IMR-90 (cell line): ENCODE measurements at regions not wholly inside any gene's neighbourhood (a gene's known extent, or its start where the extent isn't known, plus 50 kb on each side); places are given as distances from the start of the nearest gene placed in this dataset.

ENCODE experiments used
- ATAC-seq: fragments of 200-7000 bp; cut with Tn5 transposase; 2 replicates; pipeline ENCODE4 v1.9.1; 2020; ENCODE audit warnings: low read depth, mild to moderate bottlenecking, moderate library complexity
- BruUV-seq: library from RNA; stranded (reverse); fragments of 400-500 nt; replicated peaks from 2 replicates; lab custom pipeline; 2021; lab: Mats Ljungman, UMichigan
- CTCF ChIA-PET: fragments of 300-600 bp; formaldehyde crosslinking; extraction: SDS; loops from one replicate; lab custom pipeline; 2021; ENCODE audit warnings: antibody characterized with exemption; lab: Yijun Ruan, JAX
- POLR2A ChIA-PET: fragments of 300-600 bp; sonication (Branson Sonifier 250); formaldehyde crosslinking; loops from one replicate; lab custom pipeline; 2022; ENCODE audit warnings: antibody characterized with exemption; ENCODE audit not compliant: unreplicated experiment; lab: Charles Lee
- DNase-seq: peaks from one replicate; pipeline ENCODE4 v3.0.0; 2013
- H2AFZ ChIP-seq: replicated peaks from 2 replicates; pipeline ENCODE3; 2013; ENCODE audit warnings: low read length, mild to moderate bottlenecking; ENCODE audit not compliant: poor library complexity
- H2AK5ac ChIP-seq: 2 replicates; pipeline ENCODE4 v1.6.1; 2013; ENCODE audit warnings: low read depth, low read length, inconsistent platforms
- H2AK9ac ChIP-seq: replicated peaks from 2 replicates; pipeline ENCODE3; 2013; ENCODE audit warnings: mild to moderate bottlenecking, low read depth, low read length, moderate library complexity; ENCODE audit not compliant: poor library complexity
- H2BK120ac ChIP-seq: 2 replicates; pipeline ENCODE4 v1.6.1; 2013; ENCODE audit warnings: low read depth, low read length, inconsistent platforms
- H2BK15ac ChIP-seq: 3 replicates; pipeline ENCODE4 v1.6.1; 2013; ENCODE audit warnings: low read depth, low read length, inconsistent platforms
- H2BK20ac ChIP-seq: 2 replicates; pipeline ENCODE4 v1.6.1; 2013; ENCODE audit warnings: low read depth, mild to moderate bottlenecking, inconsistent platforms, low read length, moderate library complexity
- H2BK5ac ChIP-seq: 2 replicates; pipeline ENCODE4 v1.6.1; 2013; ENCODE audit warnings: mild to moderate bottlenecking, low read depth, low read length, inconsistent platforms; ENCODE audit not compliant: poor library complexity, severe bottlenecking
- H3K14ac ChIP-seq: replicated peaks from 2 replicates; pipeline ENCODE4 v1.6.1; 2013; ENCODE audit warnings: low read depth, low read length, inconsistent platforms
- H3K18ac ChIP-seq: 2 replicates; pipeline ENCODE4 v1.6.1; 2013; ENCODE audit warnings: low read depth, low read length, control low read depth
- H3K23ac ChIP-seq: 2 replicates; pipeline ENCODE4 v1.6.1; 2013; ENCODE audit warnings: low read depth, low read length, inconsistent platforms
- H3K27ac ChIP-seq: 2 replicates; pipeline ENCODE4 v1.5.1; 2013; ENCODE audit warnings: mild to moderate bottlenecking, control low read depth, low read length; ENCODE audit not compliant: insufficient read depth
- H3K27me3 ChIP-seq: 2 replicates; pipeline ENCODE4 v1.6.1; 2013; ENCODE audit warnings: low read length; ENCODE audit not compliant: control insufficient read depth, insufficient read depth
- H3K36me3 ChIP-seq: 2 replicates; pipeline ENCODE4 v1.6.1; 2013; ENCODE audit warnings: low read length, mixed read lengths; ENCODE audit not compliant: control insufficient read depth, insufficient read depth
- H3K4ac ChIP-seq: 2 replicates; pipeline ENCODE4 v1.6.1; 2013; ENCODE audit warnings: low read depth, low read length, inconsistent platforms
- H3K4me1 ChIP-seq: 2 replicates; pipeline ENCODE4 v1.6.1; 2013; ENCODE audit warnings: low read length, mixed read lengths; ENCODE audit not compliant: control insufficient read depth, insufficient read depth
- H3K4me2 ChIP-seq: 2 replicates; pipeline ENCODE4 v1.6.1; 2013; ENCODE audit warnings: low read depth, mild to moderate bottlenecking, control low read depth, low read length, moderate library complexity
- H3K4me3 ChIP-seq: 2 replicates; pipeline ENCODE4 v1.5.1; 2013; ENCODE audit warnings: low read depth, mild to moderate bottlenecking, control low read depth, low read length, moderate library complexity; ENCODE audit not compliant: insufficient read depth
- H3K56ac ChIP-seq: 2 replicates; pipeline ENCODE4 v1.6.1; 2013; ENCODE audit warnings: low read length, inconsistent platforms; ENCODE audit not compliant: insufficient read depth; ENCODE audit errors: extremely low read depth
- H3K79me1 ChIP-seq, 2 experiments: 2 replicates each; pipeline ENCODE4 v1.6.1; 2013; ENCODE audit warnings: low read length in 2 of 2, inconsistent platforms in 1 of 2, low read depth in 1 of 2
- H3K9ac ChIP-seq: 2 replicates; pipeline ENCODE4 v1.6.1; 2013; ENCODE audit warnings: low read depth, low read length, control low read depth
- H3K9me1 ChIP-seq: 2 replicates; pipeline ENCODE4 v1.6.1; 2013; ENCODE audit warnings: low read length, inconsistent platforms; ENCODE audit not compliant: insufficient read depth
- H3K9me3 ChIP-seq: 2 replicates; pipeline ENCODE4 v1.6.1; 2013; ENCODE audit warnings: low read length; ENCODE audit not compliant: control insufficient read depth, insufficient read depth
- H4K20me1 ChIP-seq: 2 replicates; pipeline ENCODE4 v1.6.1; 2013; ENCODE audit warnings: low read length, inconsistent platforms; ENCODE audit not compliant: insufficient read depth
- H4K5ac ChIP-seq: 2 replicates; pipeline ENCODE4 v1.6.1; 2013; ENCODE audit warnings: mild to moderate bottlenecking, low read depth, low read length, control low read depth
- H4K8ac ChIP-seq, 2 experiments: 2 replicates each; pipeline ENCODE4 v1.6.1; 2013; ENCODE audit warnings: low read depth in 2 of 2, low read length in 2 of 2, control low read depth in 1 of 2, inconsistent platforms in 1 of 2
- H4K91ac ChIP-seq: 2 replicates; pipeline ENCODE4 v1.6.1; 2013; ENCODE audit warnings: low read depth, low read length, inconsistent platforms; ENCODE audit not compliant: insufficient read depth
- CEBPB ChIP-seq: IDR thresholded peaks from 2 replicates; pipeline ENCODE4 v1.6.1; 2012; ENCODE audit warnings: low read depth, low read length, improper control_type of control experiment
- MAZ ChIP-seq: IDR thresholded peaks from 2 replicates; pipeline ENCODE4 v1.6.1; 2012; ENCODE audit warnings: low read depth, mild to moderate bottlenecking, low read length, improper control_type of control experiment, moderate library complexity, borderline replicate concordance
- MXI1 ChIP-seq: IDR thresholded peaks from 2 replicates; pipeline ENCODE4 v1.6.1; 2012; ENCODE audit warnings: low read depth, mild to moderate bottlenecking, low read length, moderate library complexity, borderline replicate concordance
- NFE2L2 ChIP-seq: fragments of 150-350 bp; IDR thresholded peaks from 2 replicates; pipeline ENCODE4 v1.6.1; 2016; ENCODE audit warnings: low read depth, mild to moderate bottlenecking, low read length
- RCOR1 ChIP-seq: IDR thresholded peaks from 2 replicates; pipeline ENCODE4 v1.6.1; 2012; ENCODE audit warnings: mild to moderate bottlenecking, low read length, improper control_type of control experiment; ENCODE audit not compliant: insufficient replicate concordance
- WGBS, 2 experiments: methylation state at CpG; one replicate each; pipeline versions ENCODE4 v1.1.5 to v1.1.7; 2013; ENCODE audit warnings: missing lambda C conversion rate in 2 of 2; ENCODE audit not compliant: insufficient read length in 1 of 2; ENCODE audit errors: extremely low coverage in 2 of 2; 5-methylcytosine and 5-hydroxymethylcytosine counted together
- dilution Hi-C: fragments of 300-500 bp; cut with HindIII; formaldehyde crosslinking; loops from one replicate; pipeline ENCODE4 v1.14.3; 2018; ENCODE audit warnings: low sequenced_read_pairs; ENCODE audit not compliant: unreplicated experiment
- in situ Hi-C: fragments of 300-500 bp; cut with MboI; formaldehyde crosslinking; loops from 3 replicates; pipeline ENCODE4 v1.14.3; 2019; ENCODE audit warnings: low sequenced_read_pairs, inconsistent platforms, mixed read lengths
- intact Hi-C: fragments of 100-400 bp; cut with micrococcal nuclease; formaldehyde crosslinking; loops from 2 replicates; pipeline ENCODE4 v1.10.0; 2022

- Histone ChIP-seq H3K4ac (no peak overlapping the region), H3K9me3 (no peaks in the 10 kb centered on the region), H4K20me1 (no peaks in the 10 kb centered on the region), H3K36me3 (no peaks in the 10 kb centered on the region), H3K9ac (no peak overlapping the region), H3K56ac (no peak overlapping the region), H3K4me3 (no peak overlapping the region), H2BK120ac (no peak overlapping the region), H3K18ac (no peak overlapping the region), H4K8ac (no peak overlapping the region), H3K27me3 (no peaks in the 10 kb centered on the region), H3K27ac (no peak overlapping the region), H2AK9ac (no peak overlapping the region), H3K9me1 (peaks cover 2% of the 10 kb centered on the region; the same call in 1 of the 2 replicates), H3K14ac (no peak overlapping the region), H2BK15ac (no peak overlapping the region), H2AFZ (no peak overlapping the region), H4K5ac (no peak overlapping the region), H2BK5ac (no peak overlapping the region), H2BK20ac (no peak overlapping the region), H3K4me1 (peaks cover 2% of the 10 kb centered on the region; the same call in 1 of the 2 replicates), H2AK5ac (no peak overlapping the region), H3K79me1 (no peaks in the 10 kb centered on the region; a peak in 1 of 4 replicates), H3K4me2 (no peak overlapping the region), H3K23ac (no peak overlapping the region), H4K91ac (no peak overlapping the region)
- ATAC-seq (no peak), DNase-seq (no peak)
- dilution Hi-C loops = no loop called here
- in situ Hi-C loops = no loop called here
- no CpG with 5 or more reads among the region's 3 CpGs for WGBS, 2 experiments
- TF ChIP-seq MAZ = no peak
- TF ChIP-seq MXI1 = no peak
- TF ChIP-seq CEBPB = no peak
- TF ChIP-seq RCOR1 = no peak
- TF ChIP-seq NFE2L2 = no peak
- POLR2A ChIA-PET = no interaction called here
- intact Hi-C loops = no loop called here
- CTCF ChIA-PET = interaction anchor here (0.6 kb wide), 1 partner anchor 32 kb away, joined by 4 read pairs; no protein-coding TSS in a partner anchor
- BruUV-seq = no TSS peak
These were observed 142.8 kb upstream of the IFNE start for GRCh38 chr9:21624675-21625644.
